ENCODE measurements at regions not wholly inside any gene's neighbourhood (a gene's known extent, or its start where the extent isn't known, plus 50 kb on each side); places are given as distances from the start of the nearest gene placed in this dataset.

- Histone ChIP-seq H3K27me3 (ENCODE audit: control insufficient read depth in 4 of 4, insufficient read depth in 4 of 4, low read length in 3 of 4) (peaks cover 0 to 3% (median 1%) of the 10 kb centered on the region in 4 donors), H3K9me3 (ENCODE audit: control insufficient read depth in 4 of 4, low read length in 3 of 4) (no peaks in the 10 kb centered on the region), H3K27ac (ENCODE audit: low read depth in 1 of 2, low read length in 2 of 2) (no peak overlapping the region), H3K4me1 (ENCODE audit: control insufficient read depth in 4 of 4, insufficient read depth in 4 of 4, low read length in 3 of 4) (no peaks in the 10 kb centered on the region), H3K4me3 (ENCODE audit: low read depth in 1 of 3, low read length in 3 of 3) (no peak overlapping the region), H3K9ac (ENCODE audit: low read depth in 1 of 2, low read length in 2 of 2) (no peak overlapping the region), H3K36me3 (ENCODE audit: control insufficient read depth in 4 of 4, insufficient read depth in 3 of 4, low read depth in 1 of 4, low read length in 3 of 4) (no peaks in the 10 kb centered on the region)
- no peak for DNase-seq (ENCODE audit: low spot score)
- TF ChIP-seq FOXA1 (IDR thresholded peaks at IDR 0.05) (no peak), JUND (IDR thresholded peaks at IDR 0.05) (no peak), YY1 (IDR thresholded peaks at IDR 0.05) (no peak), RAD21 (IDR thresholded peaks at IDR 0.05) (no peak), TAF1 (conservative IDR thresholded peaks at IDR 0.05) (no peak), GABPA (IDR thresholded peaks at IDR 0.05 in 1 of 2, conservative IDR thresholded peaks at IDR 0.05 in 1 of 2) (no peak), CTCF (IDR thresholded peaks at IDR 0.05; ENCODE audit: low read depth, low read length, missing input control) (no peak), ATF3 (IDR thresholded peaks at IDR 0.05) (no peak), EGR1 (IDR thresholded peaks at IDR 0.05; ENCODE audit: low read depth in 2 of 2) (no peak), SP1 (IDR thresholded peaks at IDR 0.05) (no peak), ZBTB33 (IDR thresholded peaks at IDR 0.05) (no peak), RXRA (IDR thresholded peaks at IDR 0.05) (no peak), FOXA2 (IDR thresholded peaks at IDR 0.05) (no peak), HNF4G (IDR thresholded peaks at IDR 0.05) (no peak), REST (IDR thresholded peaks at IDR 0.05) (no peak), HNF4A (conservative IDR thresholded peaks at IDR 0.05) (no peak), NR2F2 (IDR thresholded peaks at IDR 0.05) (no peak)
- 48% methylated on average over 5 of the region's 5 CpGs for WGBS
These were observed 192.6 kb downstream of the EBLN2 start for GRCh38 chr3:73254062-73254461.

GRCh38 chr3:73255609-73256029 lies 194.2 kb downstream of the EBLN2 start:
- WGBS = 46% methylated on average over 5 of the region's 5 CpGs
- TF ChIP-seq REST (IDR thresholded peaks at IDR 0.05) = no peak
- no peak for TF ChIP-seq HNF4G (IDR thresholded peaks at IDR 0.05)
- no peak for TF ChIP-seq RXRA (IDR thresholded peaks at IDR 0.05)
- no peak for TF ChIP-seq RAD21 (IDR thresholded peaks at IDR 0.05)
- TF ChIP-seq SP1 (IDR thresholded peaks at IDR 0.05) = no peak
- TF ChIP-seq HNF4A (conservative IDR thresholded peaks at IDR 0.05) = no peak
- TF ChIP-seq FOXA1 (IDR thresholded peaks at IDR 0.05) = no peak
- no peak for TF ChIP-seq TAF1 (conservative IDR thresholded peaks at IDR 0.05)
- no peak for TF ChIP-seq YY1 (IDR thresholded peaks at IDR 0.05)
- TF ChIP-seq EGR1 (IDR thresholded peaks at IDR 0.05; ENCODE audit: low read depth in 2 of 2) = no peak
- TF ChIP-seq FOXA2 (IDR thresholded peaks at IDR 0.05) = no peak
- no peak for TF ChIP-seq CTCF (IDR thresholded peaks at IDR 0.05; ENCODE audit: low read depth, low read length, missing input control)
- no peak for TF ChIP-seq JUND (IDR thresholded peaks at IDR 0.05)
- H3K4me1 ChIP-seq (ENCODE audit: control insufficient read depth in 4 of 4, insufficient read depth in 4 of 4, low read length in 3 of 4) = no peaks in the 10 kb centered on the region
- H3K9me3 ChIP-seq (ENCODE audit: control insufficient read depth in 4 of 4, low read length in 3 of 4) = no peaks in the 10 kb centered on the region
- DNase-seq (ENCODE audit: low spot score) = no peak
- H3K4me3 ChIP-seq (ENCODE audit: low read depth in 1 of 3, low read length in 3 of 3) = no peak overlapping the region
- H3K27ac ChIP-seq (ENCODE audit: low read depth in 1 of 2, low read length in 2 of 2) = no peak overlapping the region
- H3K9ac ChIP-seq (ENCODE audit: low read depth in 1 of 2, low read length in 2 of 2) = no peak overlapping the region
- no peaks in the 10 kb centered on the region for H3K36me3 ChIP-seq (ENCODE audit: control insufficient read depth in 4 of 4, insufficient read depth in 3 of 4, low read depth in 1 of 4, low read length in 3 of 4)
- H3K27me3 ChIP-seq (ENCODE audit: control insufficient read depth in 4 of 4, insufficient read depth in 4 of 4, low read length in 3 of 4) = peaks cover 0 to 3% (median 1%) of the 10 kb centered on the region in 4 donors

Data from liver (tissue), 8 donors.